HEK293 (cell line): ENCODE measurements at regions not wholly inside any gene's neighbourhood (a gene's known extent, or its start where the extent isn't known, plus 50 kb on each side); places are given as distances from the start of the nearest gene placed in this dataset.

Experiments
- ELK4 ChIP-seq: IDR thresholded peaks from 2 replicates; pipeline ENCODE4 v1.6.1; 2011; ENCODE audit warnings: mild to moderate bottlenecking, low read depth, low read length, borderline replicate concordance
- ZNF544 ChIP-seq: fragments of 450-650 bp; formaldehyde crosslinking; IDR thresholded peaks from 2 replicates; pipeline ENCODE4 v1.5.0; 2017; ENCODE audit warnings: missing biosample characterization, missing genetic modification characterization

- TF ChIP-seq ELK4 (no peak), ZNF544 (tag by site-specific recombination) (no peak)
These were observed 2604.5 kb upstream of the PCDH20 start for GRCh38 chr13:64020126-64020525.
